GM12878 (cell line): ENCODE measurements at regions not wholly inside any gene's neighbourhood (a gene's known extent, or its start where the extent isn't known, plus 50 kb on each side); places are given as distances from the start of the nearest gene placed in this dataset.

Experiments used
- CEBPB ChIP-seq, 2 experiments: fragments of 150-350 bp in 1 of 2; IDR thresholded peaks; 2 replicates each; pipeline ENCODE4 v1.6.1; 2012 to 2014; ENCODE audit warnings: low read depth in 2 of 2, low read length in 2 of 2, borderline replicate concordance in 1 of 2, inconsistent platforms in 1 of 2
- FOS ChIP-seq: IDR thresholded peaks from 3 replicates; pipeline ENCODE4 v1.6.1; 2011; ENCODE audit warnings: borderline replicate concordance; ENCODE audit not compliant: insufficient read length; ENCODE audit errors: extremely low read depth
- KAT2A ChIP-seq: conservative IDR thresholded peaks from 2 replicates; pipeline ENCODE4 v1.6.1; 2011; ENCODE audit warnings: low read depth, low read length; ENCODE audit not compliant: control insufficient read depth
- KLF5 ChIP-seq: fragments of 450-650 bp; IDR thresholded peaks from 2 replicates; pipeline ENCODE4 v1.6.1; 2014; ENCODE audit warnings: mild to moderate bottlenecking; ENCODE audit not compliant: partially characterized antibody
- MYC ChIP-seq: IDR thresholded peaks from 2 replicates; pipeline ENCODE4 v1.6.1; 2011; ENCODE audit warnings: mild to moderate bottlenecking, low read length, moderate library complexity, inconsistent platforms; ENCODE audit not compliant: insufficient read depth, insufficient replicate concordance, insufficient read length, severe bottlenecking
- POLR2A ChIP-seq: IDR thresholded peaks from 2 replicates; pipeline ENCODE4 v1.6.1; 2011; ENCODE audit warnings: low read depth, mild to moderate bottlenecking, low read length
- POLR2AphosphoS5 ChIP-seq: IDR thresholded peaks from 2 replicates; pipeline ENCODE4 v1.6.1; 2011; ENCODE audit warnings: mild to moderate bottlenecking, low read length, inconsistent platforms
- RAD21 ChIP-seq: IDR thresholded peaks from 2 replicates; pipeline ENCODE4 v1.6.1; 2011; ENCODE audit warnings: mild to moderate bottlenecking, low read depth, low read length, moderate library complexity; ENCODE audit not compliant: insufficient read depth
- TF ChIP-seq, protein P1 (sequence below), 3 experiments: IDR thresholded peaks in 2 of 3; conservative IDR thresholded peaks in 1 of 3; 2 replicates each; pipeline ENCODE4 v1.5.1; 2011; ENCODE audit warnings: low read depth in 3 of 3, low read length in 3 of 3, mild to moderate bottlenecking in 3 of 3, control low read depth in 2 of 3, moderate library complexity in 2 of 3, inconsistent platforms in 1 of 3, mixed read lengths in 1 of 3; ENCODE audit not compliant: control insufficient read depth in 2 of 3, insufficient read depth in 1 of 3; ENCODE audit errors: extremely low read depth in 1 of 3
- TF ChIP-seq, protein P2 (sequence below): IDR thresholded peaks from 2 replicates; pipeline ENCODE4 v1.6.1; 2011; ENCODE audit warnings: mild to moderate bottlenecking, low read depth, low read length, moderate library complexity; ENCODE audit not compliant: insufficient replicate concordance
- TF ChIP-seq, protein P3 (sequence below): fragments of 450-650 bp; IDR thresholded peaks from 2 replicates; pipeline ENCODE4 v1.6.1; 2018; ENCODE audit warnings: mild to moderate bottlenecking, low read depth, moderate library complexity; ENCODE audit not compliant: partially characterized antibody
- TF ChIP-seq, protein P4 (sequence below): fragments of 450-650 bp; IDR thresholded peaks from 2 replicates; pipeline ENCODE4 v1.6.1; 2014; ENCODE audit warnings: mild to moderate bottlenecking

- TF ChIP-seq POLR2AphosphoS5 (no peak), KLF5 (no peak), RAD21 (no peak), POLR2A (no peak), KAT2A (no peak), MYC (no peak), FOS (no peak), CEBPB (IDR thresholded peaks at IDR 0.05; ENCODE audit: borderline replicate concordance in 1 of 2, low read depth in 2 of 2, low read length in 2 of 2) (no peak)
- TF ChIP-seq, protein P1, sequence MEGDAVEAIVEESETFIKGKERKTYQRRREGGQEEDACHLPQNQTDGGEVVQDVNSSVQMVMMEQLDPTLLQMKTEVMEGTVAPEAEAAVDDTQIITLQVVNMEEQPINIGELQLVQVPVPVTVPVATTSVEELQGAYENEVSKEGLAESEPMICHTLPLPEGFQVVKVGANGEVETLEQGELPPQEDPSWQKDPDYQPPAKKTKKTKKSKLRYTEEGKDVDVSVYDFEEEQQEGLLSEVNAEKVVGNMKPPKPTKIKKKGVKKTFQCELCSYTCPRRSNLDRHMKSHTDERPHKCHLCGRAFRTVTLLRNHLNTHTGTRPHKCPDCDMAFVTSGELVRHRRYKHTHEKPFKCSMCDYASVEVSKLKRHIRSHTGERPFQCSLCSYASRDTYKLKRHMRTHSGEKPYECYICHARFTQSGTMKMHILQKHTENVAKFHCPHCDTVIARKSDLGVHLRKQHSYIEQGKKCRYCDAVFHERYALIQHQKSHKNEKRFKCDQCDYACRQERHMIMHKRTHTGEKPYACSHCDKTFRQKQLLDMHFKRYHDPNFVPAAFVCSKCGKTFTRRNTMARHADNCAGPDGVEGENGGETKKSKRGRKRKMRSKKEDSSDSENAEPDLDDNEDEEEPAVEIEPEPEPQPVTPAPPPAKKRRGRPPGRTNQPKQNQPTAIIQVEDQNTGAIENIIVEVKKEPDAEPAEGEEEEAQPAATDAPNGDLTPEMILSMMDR (IDR thresholded peaks at IDR 0.05 in 2 of 3, conservative IDR thresholded peaks at IDR 0.05 in 1 of 3; ENCODE audit: control insufficient read depth in 2 of 3, extremely low read depth in 1 of 3, insufficient read depth in 1 of 3, low read depth in 3 of 3, low read length in 3 of 3) = no peak
- TF ChIP-seq, protein P2, sequence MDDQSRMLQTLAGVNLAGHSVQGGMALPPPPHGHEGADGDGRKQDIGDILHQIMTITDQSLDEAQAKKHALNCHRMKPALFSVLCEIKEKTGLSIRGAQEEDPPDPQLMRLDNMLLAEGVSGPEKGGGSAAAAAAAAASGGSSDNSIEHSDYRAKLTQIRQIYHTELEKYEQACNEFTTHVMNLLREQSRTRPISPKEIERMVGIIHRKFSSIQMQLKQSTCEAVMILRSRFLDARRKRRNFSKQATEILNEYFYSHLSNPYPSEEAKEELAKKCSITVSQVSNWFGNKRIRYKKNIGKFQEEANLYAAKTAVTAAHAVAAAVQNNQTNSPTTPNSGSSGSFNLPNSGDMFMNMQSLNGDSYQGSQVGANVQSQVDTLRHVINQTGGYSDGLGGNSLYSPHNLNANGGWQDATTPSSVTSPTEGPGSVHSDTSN = no peak
- TF ChIP-seq, protein P3, sequence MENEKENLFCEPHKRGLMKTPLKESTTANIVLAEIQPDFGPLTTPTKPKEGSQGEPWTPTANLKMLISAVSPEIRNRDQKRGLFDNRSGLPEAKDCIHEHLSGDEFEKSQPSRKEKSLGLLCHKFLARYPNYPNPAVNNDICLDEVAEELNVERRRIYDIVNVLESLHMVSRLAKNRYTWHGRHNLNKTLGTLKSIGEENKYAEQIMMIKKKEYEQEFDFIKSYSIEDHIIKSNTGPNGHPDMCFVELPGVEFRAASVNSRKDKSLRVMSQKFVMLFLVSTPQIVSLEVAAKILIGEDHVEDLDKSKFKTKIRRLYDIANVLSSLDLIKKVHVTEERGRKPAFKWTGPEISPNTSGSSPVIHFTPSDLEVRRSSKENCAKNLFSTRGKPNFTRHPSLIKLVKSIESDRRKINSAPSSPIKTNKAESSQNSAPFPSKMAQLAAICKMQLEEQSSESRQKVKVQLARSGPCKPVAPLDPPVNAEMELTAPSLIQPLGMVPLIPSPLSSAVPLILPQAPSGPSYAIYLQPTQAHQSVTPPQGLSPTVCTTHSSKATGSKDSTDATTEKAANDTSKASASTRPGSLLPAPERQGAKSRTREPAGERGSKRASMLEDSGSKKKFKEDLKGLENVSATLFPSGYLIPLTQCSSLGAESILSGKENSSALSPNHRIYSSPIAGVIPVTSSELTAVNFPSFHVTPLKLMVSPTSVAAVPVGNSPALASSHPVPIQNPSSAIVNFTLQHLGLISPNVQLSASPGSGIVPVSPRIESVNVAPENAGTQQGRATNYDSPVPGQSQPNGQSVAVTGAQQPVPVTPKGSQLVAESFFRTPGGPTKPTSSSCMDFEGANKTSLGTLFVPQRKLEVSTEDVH = no peak
- TF ChIP-seq, protein P4, sequence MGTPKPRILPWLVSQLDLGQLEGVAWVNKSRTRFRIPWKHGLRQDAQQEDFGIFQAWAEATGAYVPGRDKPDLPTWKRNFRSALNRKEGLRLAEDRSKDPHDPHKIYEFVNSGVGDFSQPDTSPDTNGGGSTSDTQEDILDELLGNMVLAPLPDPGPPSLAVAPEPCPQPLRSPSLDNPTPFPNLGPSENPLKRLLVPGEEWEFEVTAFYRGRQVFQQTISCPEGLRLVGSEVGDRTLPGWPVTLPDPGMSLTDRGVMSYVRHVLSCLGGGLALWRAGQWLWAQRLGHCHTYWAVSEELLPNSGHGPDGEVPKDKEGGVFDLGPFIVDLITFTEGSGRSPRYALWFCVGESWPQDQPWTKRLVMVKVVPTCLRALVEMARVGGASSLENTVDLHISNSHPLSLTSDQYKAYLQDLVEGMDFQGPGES = no peak
Measured at GRCh38 chr5:12522116-12522515, 617.9 kb upstream of the CTNND2 start.
